Glomerular endothelial cell (primary cell): ENCODE measurements at regions not wholly inside any gene's neighbourhood (a gene's known extent, or its start where the extent isn't known, plus 50 kb on each side); places are given as distances from the start of the nearest gene placed in this dataset.
"Not testable (repeated sequence)": the region's sequence is repeated elsewhere in the genome, so short reads cannot be mapped to it uniquely, and the experiment has no call there.

ENCODE experiments used
- DNase-seq: peaks from one replicate; pipeline ENCODE4 v3.0.0-alpha.2; 2011; ENCODE audit warnings: low read depth, low spot score; ENCODE audit errors: extremely low read depth

- no peak for DNase-seq
These were observed 143.8 kb upstream of the PCLO start for GRCh38 chr7:83306502-83306901.

GRCh38 chr7:83305027-83305426 is 142.3 kb upstream of the PCLO start:
- DNase-seq: no peak

GRCh38 chr7:83301416-83301815 is 138.7 kb upstream of the PCLO start:
- peak; percentile 66 for DNase-seq

- no peak for DNase-seq
These were observed 127.5 kb upstream of the PCLO start for GRCh38 chr7:83290211-83290610.

GRCh38 chr7:83289419-83289993 is 126.8 kb upstream of the PCLO start:
- no peak for DNase-seq

GRCh38 chr7:83280671-83281070 is 118.0 kb upstream of the PCLO start:
- no peak for DNase-seq

- DNase-seq: no peak
These were observed 113.6 kb upstream of the PCLO start for GRCh38 chr7:83276250-83276649.

- no peak for DNase-seq
These were observed 111.0 kb upstream of the PCLO start for GRCh38 chr7:83273699-83274098.

GRCh38 chr7:83271212-83272099 is 108.8 kb upstream of the PCLO start:
- peak; percentile 33 for DNase-seq

- no peak for DNase-seq
These were observed 107.7 kb upstream of the PCLO start for GRCh38 chr7:83270407-83270806.

GRCh38 chr7:83267141-83267631 is 104.5 kb upstream of the PCLO start:
- no peak for DNase-seq

GRCh38 chr7:83263442-83264034 is 100.9 kb upstream of the PCLO start:
- DNase-seq: not testable (repeated sequence)

GRCh38 chr7:83259064-83259463 is 96.4 kb upstream of the PCLO start:
- no peak for DNase-seq

- no peak for DNase-seq
These were observed 85.3 kb upstream of the PCLO start for GRCh38 chr7:83248000-83248399.

GRCh38 chr7:83219231-83219630 is 56.5 kb upstream of the PCLO start:
- DNase-seq: not testable (repeated sequence)

- no peak for DNase-seq
These were observed 50.2 kb upstream of the PCLO start for GRCh38 chr7:83212883-83213282.
